GM23338 (cell line): ENCODE measurements at regions not wholly inside any gene's neighbourhood (a gene's known extent, or its start where the extent isn't known, plus 50 kb on each side); places are given as distances from the start of the nearest gene placed in this dataset.

Experiments
- CREB1 ChIP-seq: fragments of 250-450 bp; sonication (Bioruptor Pico); IDR thresholded peaks from 2 replicates; pipeline ENCODE4 v1.5.0; 2020; ENCODE audit warnings: low read depth, mild to moderate bottlenecking, moderate library complexity
- CTCF ChIP-seq, 2 experiments: fragments of 200-600 bp in 1 of 2; sonication (generic) in 1 of 2; conservative IDR thresholded peaks; 2 replicates each; pipeline versions ENCODE4 v1.5.1 to v1.6.1; 2016 to 2017; ENCODE audit warnings: antibody characterized with exemption in 2 of 2, low read depth in 2 of 2, mild to moderate bottlenecking in 2 of 2, moderate library complexity in 1 of 2
- ETS1 ChIP-seq: IDR thresholded peaks from 2 replicates; pipeline ENCODE4 v1.6.1; 2016; ENCODE audit warnings: antibody characterized with exemption
- EZH2 ChIP-seq: fragments of 200-600 bp; sonication (generic); IDR thresholded peaks from one replicate; pipeline ENCODE4 v1.8.0; 2017; ENCODE audit warnings: antibody characterized with exemption, mild to moderate bottlenecking, low read depth; ENCODE audit not compliant: unreplicated experiment
- EZH2phosphoT487 ChIP-seq: fragments of 200-600 bp; sonication (generic); IDR thresholded peaks from one replicate; pipeline ENCODE4 v1.8.1; 2018; ENCODE audit warnings: antibody characterized with exemption; ENCODE audit not compliant: unreplicated experiment
- JUNB ChIP-seq: IDR thresholded peaks from one replicate; pipeline ENCODE4 v1.6.1; 2016; ENCODE audit warnings: antibody characterized with exemption; ENCODE audit not compliant: unreplicated experiment
- POLR2AphosphoS5 ChIP-seq: IDR thresholded peaks from 2 replicates; pipeline ENCODE4 v1.6.1; 2016; ENCODE audit warnings: antibody characterized with exemption, low read depth
- REST ChIP-seq: IDR thresholded peaks from one replicate; pipeline ENCODE4 v1.6.1; 2018; ENCODE audit warnings: antibody characterized with exemption; ENCODE audit not compliant: unreplicated experiment
- ZNF462 ChIP-seq: fragments of 250-450 bp; sonication (Bioruptor Pico); IDR thresholded peaks from 2 replicates; pipeline ENCODE4 v1.5.0; 2020; ENCODE audit warnings: mild to moderate bottlenecking, moderate library complexity

- no peak for TF ChIP-seq CTCF (conservative IDR thresholded peaks at IDR 0.05; ENCODE audit: low read depth in 2 of 2)
- no peak for TF ChIP-seq POLR2AphosphoS5
- TF ChIP-seq EZH2: no peak
- TF ChIP-seq REST: no peak
- no peak for TF ChIP-seq EZH2phosphoT487
- TF ChIP-seq CREB1 (CRISPR knock-in tag): no peak
- TF ChIP-seq ETS1: no peak
- no peak for TF ChIP-seq JUNB
- TF ChIP-seq ZNF462 (CRISPR knock-in tag): no peak
Observed at GRCh38 chr5:129372025-129372424, 88.1 kb upstream of the ADAMTS19 start.
